Stimulated activated CD8-positive, alpha-beta memory T cell treated with anti-CD3 and anti-CD28 coated beads, Interleukin-12 subunit alpha, Interleukin-12 subunit beta, amount 100 ng/mL, for 1 hour (primary cell): ENCODE measurements at regions not wholly inside any gene's neighbourhood (a gene's known extent, or its start where the extent isn't known, plus 50 kb on each side); places are given as distances from the start of the nearest gene placed in this dataset.
"Not testable (repeated sequence)": the region's sequence is repeated elsewhere in the genome, so short reads cannot be mapped to it uniquely, and the experiment has no call there.

Source experiments
- DNase-seq: peaks from one replicate; pipeline ENCODE4 v3.0.0-alpha.2; 2020; ENCODE audit warnings: low read depth

GRCh38 chr5:156076912-156077311 lies 250.1 kb upstream of the SGCD start:
- DNase-seq: no peak

GRCh38 chr5:156087577-156088110 lies 239.3 kb upstream of the SGCD start:
- no peak for DNase-seq

GRCh38 chr5:156089955-156090940 lies 236.7 kb upstream of the SGCD start:
- not testable (repeated sequence) for DNase-seq

DNA sequence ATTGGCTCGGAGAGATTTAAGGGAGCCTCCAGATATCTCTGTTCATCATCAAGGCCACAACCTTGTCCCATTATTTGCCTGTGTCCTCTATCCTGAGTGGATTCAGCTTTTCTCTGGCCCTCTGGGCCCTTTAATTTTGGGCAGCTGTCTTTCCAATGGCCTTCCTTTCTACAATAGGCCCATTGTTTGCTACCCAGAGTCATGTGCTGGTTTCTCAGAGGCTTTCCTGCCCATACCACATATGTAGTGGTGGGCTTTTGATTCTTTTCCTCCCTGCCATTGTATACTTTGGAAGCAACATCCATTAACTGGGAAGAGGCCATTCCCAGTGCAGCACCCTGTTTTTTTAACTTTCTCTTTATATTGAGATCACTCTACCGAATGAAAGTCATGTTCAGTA lies 233.9 kb upstream of the SGCD start:
- DNase-seq: no peak

GRCh38 chr5:156094001-156094400 lies 233.0 kb upstream of the SGCD start:
- no peak for DNase-seq

DNA sequence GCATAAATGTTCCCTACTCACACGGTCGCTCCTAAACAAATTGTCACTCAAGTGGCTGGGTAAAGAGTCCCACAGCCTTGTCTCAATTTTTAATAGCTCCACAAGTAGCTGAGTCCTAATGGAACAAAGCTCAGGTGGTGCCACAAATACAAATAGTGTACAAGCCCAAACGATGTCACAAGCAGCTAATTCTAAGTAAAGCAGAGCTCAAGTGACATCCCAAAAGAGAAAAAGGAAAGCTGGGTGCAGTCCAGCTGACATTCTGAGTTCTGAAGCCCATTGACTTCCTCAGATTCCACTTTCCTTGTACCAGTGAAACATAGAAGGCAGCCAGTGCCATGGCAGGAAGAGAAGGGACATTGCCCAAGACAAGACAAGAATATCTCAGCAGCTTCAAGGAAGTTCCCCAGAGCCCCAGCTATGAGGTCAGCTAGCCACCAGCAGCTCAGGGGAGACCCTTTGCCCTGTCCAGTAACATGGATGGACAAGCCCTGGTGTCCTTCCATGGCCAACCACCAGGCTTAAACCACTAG lies 231.2 kb upstream of the SGCD start:
- DNase-seq: no peak

DNA sequence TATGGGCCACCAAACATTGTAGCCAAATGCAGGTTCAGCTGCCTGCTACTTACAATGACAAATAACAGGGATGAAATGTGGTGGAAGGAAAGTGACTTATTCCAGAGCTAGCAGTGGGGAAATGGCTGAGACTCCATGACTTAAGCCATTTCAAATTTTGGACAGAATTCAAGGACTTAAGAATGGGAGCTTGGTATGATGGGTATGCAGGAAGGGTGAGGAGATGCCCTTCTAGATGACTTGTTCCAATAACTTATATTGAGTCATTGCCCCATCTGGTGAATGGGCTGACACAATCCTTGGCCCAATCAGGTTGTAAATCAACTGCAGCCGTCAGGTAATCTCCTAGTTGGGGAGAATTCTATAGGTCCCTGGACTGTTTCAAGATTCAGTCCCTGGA lies 230.7 kb upstream of the SGCD start:
- no peak for DNase-seq

GRCh38 chr5:156103155-156103885 lies 223.6 kb upstream of the SGCD start:
- no peak for DNase-seq

- no peak for DNase-seq
Observed at GRCh38 chr5:156109317-156110023, 217.5 kb upstream of the SGCD start.

DNA sequence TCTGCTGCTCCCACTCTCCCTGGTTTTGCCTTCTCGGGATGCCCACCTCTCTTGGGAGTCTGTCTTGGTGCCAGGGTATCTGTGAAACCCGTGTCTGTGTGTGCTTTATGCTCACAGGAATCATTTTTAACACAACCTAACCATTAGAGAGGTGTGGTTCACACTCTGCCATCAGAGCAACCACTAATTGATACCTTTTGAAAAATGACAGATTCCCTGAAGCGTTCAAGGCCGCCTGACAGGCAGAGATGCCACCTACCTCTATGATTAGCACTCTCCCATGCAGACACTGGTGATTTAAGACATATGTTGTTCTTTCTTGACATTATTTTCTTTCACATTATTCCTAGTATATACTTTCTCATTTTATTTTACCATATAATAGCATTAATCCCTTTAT lies 207.3 kb upstream of the SGCD start:
- DNase-seq: no peak

DNA sequence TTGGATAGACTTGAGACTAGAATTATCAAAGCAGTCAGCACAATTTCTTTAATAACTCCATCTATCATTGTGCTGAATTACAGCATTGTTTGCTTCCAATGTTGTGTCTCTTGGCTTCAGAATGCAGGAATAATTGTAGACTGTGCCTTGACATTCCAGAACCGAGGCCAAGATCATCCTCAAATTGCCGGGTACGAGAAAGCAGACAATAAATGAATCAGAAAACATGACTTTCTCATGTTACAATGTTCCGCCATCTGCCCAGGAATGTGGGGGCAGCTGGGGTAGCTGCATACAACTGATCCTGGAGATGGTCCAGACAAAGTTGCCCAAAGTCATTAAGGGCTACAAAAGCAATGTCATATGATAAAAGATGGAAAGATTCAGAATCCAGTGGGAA lies 206.2 kb upstream of the SGCD start:
- DNase-seq: no peak

DNA sequence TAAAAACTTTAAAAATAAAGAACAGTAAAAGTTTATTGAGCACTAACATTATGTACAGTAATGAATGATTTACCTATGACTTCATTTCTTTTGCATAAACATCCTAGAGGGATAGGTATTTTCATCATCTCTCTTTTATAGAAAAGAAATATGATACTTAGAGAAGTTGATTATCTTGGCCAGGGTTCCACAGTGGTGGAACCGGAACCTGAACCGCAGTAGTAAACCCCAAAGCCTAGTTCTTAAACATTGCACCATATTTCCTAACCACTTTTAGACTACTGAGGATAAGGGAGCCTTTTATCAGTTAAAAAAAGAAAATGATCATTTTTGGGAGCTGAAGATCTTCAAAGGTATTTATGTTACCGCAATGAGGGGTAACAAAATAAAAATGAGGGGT lies 205.7 kb upstream of the SGCD start:
- DNase-seq: no peak

DNA sequence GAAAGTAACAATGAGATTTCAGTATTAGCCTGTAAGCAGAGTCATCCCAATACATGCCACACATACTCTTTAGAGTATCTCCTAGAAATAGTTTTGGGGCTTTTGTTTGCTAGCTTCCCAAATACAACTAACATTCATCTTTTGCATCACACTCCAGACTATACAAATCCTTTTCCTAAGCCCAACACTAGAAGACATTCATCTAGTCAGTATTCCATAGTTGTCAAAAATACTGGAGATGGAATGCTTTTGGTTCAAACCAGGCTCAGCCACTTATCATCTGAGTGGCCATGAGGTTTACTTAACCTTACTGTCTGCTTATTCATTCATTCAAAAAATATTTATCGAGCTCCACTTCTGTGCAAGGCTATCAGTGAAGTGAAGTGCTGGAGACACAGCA lies 205.1 kb upstream of the SGCD start:
- DNase-seq: no peak

GRCh38 chr5:156124708-156125107 lies 202.3 kb upstream of the SGCD start:
- no peak for DNase-seq

DNA sequence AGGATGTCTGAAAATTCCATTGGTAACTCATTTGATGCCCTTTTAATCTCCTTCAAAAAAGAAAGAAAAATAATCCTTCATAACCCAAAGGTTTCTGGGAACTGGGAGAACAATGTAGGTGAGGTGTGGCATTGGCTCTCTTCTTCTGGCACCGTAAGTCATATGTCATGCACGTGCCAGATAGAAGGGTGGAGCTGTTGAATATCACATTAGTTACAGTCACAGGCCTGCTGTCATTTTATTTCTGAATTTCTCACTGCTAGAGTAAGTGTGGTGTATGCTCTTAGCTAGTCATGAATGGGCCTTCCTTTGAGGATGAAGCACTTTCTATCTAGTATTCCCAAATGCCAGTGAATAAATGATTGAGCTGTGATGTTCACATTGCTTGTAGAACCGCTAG lies 201.8 kb upstream of the SGCD start:
- DNase-seq: no peak

DNA sequence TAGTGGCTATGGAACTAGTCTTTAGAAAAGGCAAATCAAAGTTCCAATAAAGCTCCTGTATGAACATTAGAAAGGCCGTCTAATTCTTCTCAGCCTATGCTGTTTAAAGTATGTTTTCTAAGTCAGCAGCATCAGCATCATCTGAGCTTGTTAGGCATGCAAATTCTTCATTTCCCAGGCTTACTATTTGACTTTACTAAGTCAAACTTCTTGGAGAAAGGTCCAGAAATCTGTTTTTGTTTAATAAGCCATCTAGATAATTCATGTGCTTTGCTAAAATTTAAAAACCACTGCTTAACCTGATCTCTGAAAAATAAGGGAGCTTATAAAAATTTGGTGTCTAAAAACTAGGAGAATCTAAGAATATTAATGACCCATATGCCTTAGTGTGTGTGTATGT lies 200.2 kb upstream of the SGCD start:
- DNase-seq: no peak

DNA sequence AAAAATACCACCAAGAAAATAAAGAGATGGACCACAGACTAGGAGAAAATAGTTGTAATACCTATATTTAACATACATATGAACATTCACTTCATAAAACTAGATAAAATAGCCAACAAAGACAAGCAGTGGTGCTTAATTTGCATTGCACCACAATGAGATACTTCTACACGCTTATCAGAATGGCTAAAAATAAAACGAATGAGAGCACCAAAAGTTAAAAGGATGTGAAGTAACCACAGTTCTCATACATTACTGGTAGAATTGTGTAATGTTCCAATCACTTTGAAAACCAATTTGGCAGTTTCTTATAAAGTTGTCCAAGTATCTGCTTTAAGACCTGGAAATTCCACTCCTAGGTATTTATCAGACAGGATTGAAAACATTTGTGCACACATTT lies 198.9 kb upstream of the SGCD start:
- no peak for DNase-seq

- DNase-seq: no peak
Observed at GRCh38 chr5:156134216-156134615, 192.7 kb upstream of the SGCD start.

DNA sequence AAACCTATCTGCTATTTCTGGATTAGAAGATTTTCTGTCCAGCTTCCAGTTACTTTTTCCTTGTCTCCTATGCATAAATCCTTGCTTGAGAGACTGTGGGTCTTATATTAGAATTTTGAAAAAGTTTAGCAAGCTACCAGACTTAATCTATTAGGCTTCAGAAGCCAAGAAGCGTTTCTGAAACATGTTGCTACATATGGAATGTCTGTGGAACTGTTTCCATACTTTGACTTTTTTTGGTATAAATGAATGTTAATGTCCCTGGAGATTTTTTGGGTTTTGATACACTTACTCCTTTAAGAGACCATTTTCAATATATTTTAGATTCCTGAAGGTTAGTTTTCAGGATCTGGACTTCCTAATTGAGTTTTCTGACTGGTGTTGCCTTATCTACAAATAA lies 191.4 kb upstream of the SGCD start:
- no peak for DNase-seq

DNA sequence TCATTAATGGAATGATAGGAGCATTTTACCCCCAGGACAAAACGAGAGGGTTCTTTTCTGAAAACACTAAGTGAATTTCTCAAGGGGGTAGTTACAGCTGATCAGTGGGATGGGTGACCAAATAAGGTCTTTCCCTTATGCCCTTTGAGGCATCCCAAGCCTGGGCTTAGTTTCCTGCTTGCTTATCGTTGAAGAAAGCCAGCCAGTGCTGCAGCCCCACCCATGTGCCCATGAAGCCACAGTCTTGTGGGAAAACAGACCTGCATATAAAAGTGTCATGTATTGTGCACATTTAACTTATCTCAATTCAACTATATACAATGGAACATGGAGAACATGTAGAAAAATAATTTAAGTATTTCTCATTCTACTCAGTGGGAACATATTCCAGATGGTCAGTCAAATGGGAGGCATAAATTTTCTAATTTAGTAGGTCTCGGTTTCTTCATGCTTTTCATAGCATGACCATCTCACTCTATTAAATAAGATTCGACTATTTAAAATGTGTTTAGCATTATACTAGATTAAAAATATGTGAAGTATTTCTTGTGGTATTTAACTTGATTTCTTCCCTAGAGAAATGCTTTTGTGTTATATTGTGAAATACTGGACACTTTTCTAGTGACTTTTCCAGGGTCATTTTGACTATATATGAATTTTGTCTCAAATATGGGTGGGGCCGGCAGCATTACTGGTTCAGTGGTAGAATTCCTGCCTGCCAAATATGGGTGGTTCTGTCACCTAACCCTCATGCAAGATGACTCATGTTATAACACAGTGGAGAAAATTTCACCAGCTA lies 189.7 kb upstream of the SGCD start:
- no peak for DNase-seq

DNA sequence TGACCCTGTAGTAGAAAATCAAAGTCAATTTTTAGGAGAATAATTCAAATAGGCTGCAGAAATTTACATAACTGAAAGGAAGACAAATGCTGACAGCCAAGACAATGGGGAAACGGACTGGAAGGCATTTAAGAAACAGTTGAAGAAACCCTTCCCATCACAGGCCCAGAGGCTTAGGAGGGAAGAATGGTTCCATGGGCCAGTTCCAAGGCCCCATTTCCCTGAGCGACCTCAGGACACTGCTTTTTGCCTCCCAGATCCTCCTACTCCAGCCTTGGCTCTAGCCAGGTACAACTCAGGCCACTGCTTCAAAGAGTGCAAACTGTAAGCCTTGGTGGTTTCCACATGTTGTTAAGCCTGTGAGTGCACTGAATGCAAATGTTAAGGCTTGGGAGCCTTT lies 184.1 kb upstream of the SGCD start:
- DNase-seq: no peak
